SK-N-SH (cell line): ENCODE measurements at regions not wholly inside any gene's neighbourhood (a gene's known extent, or its start where the extent isn't known, plus 50 kb on each side); places are given as distances from the start of the nearest gene placed in this dataset.

Experiments
- CTCF ChIP-seq: fragments of 200-600 bp; sonication (generic); IDR thresholded peaks from 2 replicates; pipeline ENCODE4 v1.6.1; 2017; ENCODE audit warnings: antibody characterized with exemption, mild to moderate bottlenecking, moderate library complexity
- EP300 ChIP-seq, 2 experiments: IDR thresholded peaks; 2 replicates each; pipeline versions ENCODE4 v1.4.0 to v1.6.1; 2012; ENCODE audit warnings: borderline replicate concordance in 1 of 2, low read depth in 1 of 2, low read length in 1 of 2
- EZH2phosphoT487 ChIP-seq: fragments of 200-600 bp; sonication (generic); IDR thresholded peaks from 2 replicates; pipeline ENCODE4 v1.6.1; 2017; ENCODE audit warnings: low read depth, mixed run types, mild to moderate bottlenecking, antibody characterized with exemption, moderate library complexity, borderline replicate concordance
- FOXJ3 ChIP-seq: sonication (generic); formaldehyde crosslinking; IDR thresholded peaks from 2 replicates; pipeline ENCODE4 v1.5.1; 2020; ENCODE audit warnings: mild to moderate bottlenecking, missing genetic modification reagents
- FOXM1 ChIP-seq: IDR thresholded peaks from 2 replicates; pipeline ENCODE4 v1.4.0; 2012; ENCODE audit warnings: low read depth, mild to moderate bottlenecking
- GABPA ChIP-seq: IDR thresholded peaks from 2 replicates; pipeline ENCODE4 v1.4.0; 2012; ENCODE audit warnings: low read depth, mild to moderate bottlenecking
- JUND ChIP-seq: IDR thresholded peaks from 2 replicates; pipeline ENCODE4 v1.4.0; 2012
- RAD21 ChIP-seq: IDR thresholded peaks from 2 replicates; pipeline ENCODE4 v1.6.1; 2012; ENCODE audit warnings: mild to moderate bottlenecking, low read length
- RFX5 ChIP-seq: IDR thresholded peaks from 2 replicates; pipeline ENCODE4 v1.6.1; 2012; ENCODE audit warnings: mild to moderate bottlenecking, improper control_type of control experiment, low read length
- RXRA ChIP-seq: IDR thresholded peaks from 2 replicates; pipeline ENCODE4 v1.4.0; 2012; ENCODE audit warnings: low read depth, mild to moderate bottlenecking, borderline replicate concordance
- TAF1 ChIP-seq: IDR thresholded peaks from 2 replicates; pipeline ENCODE4 v1.6.1; 2012; ENCODE audit warnings: low read depth, mild to moderate bottlenecking, low read length, moderate library complexity, borderline replicate concordance
- USF2 ChIP-seq: fragments of 150-350 bp; IDR thresholded peaks from 2 replicates; pipeline ENCODE4 v1.6.1; 2017; ENCODE audit warnings: antibody characterized with exemption, low read length, low read depth, borderline replicate concordance
- TF ChIP-seq, protein P1 (sequence below): IDR thresholded peaks from 2 replicates; pipeline ENCODE4 v1.4.0; 2012; ENCODE audit warnings: low read depth

GRCh38 chr16:62741692-62742091, 705.5 kb upstream of the CDH8 start:
- TF ChIP-seq FOXM1 (no peak), CTCF (no peak), FOXJ3 (CRISPR knock-in tag) (no peak), RAD21 (no peak), RFX5 (no peak), RXRA (no peak), TAF1 (no peak), EZH2phosphoT487 (no peak), USF2 (no peak), GABPA (no peak), JUND (no peak), EP300 (IDR thresholded peaks at IDR 0.05; ENCODE audit: borderline replicate concordance in 1 of 2, low read depth in 1 of 2, low read length in 1 of 2) (no peak)
- TF ChIP-seq, protein P1, sequence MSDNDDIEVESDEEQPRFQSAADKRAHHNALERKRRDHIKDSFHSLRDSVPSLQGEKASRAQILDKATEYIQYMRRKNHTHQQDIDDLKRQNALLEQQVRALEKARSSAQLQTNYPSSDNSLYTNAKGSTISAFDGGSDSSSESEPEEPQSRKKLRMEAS, result no peak
